ENCODE measurements at regions not wholly inside any gene's neighbourhood (a gene's known extent, or its start where the extent isn't known, plus 50 kb on each side); places are given as distances from the start of the nearest gene placed in this dataset.

DNA sequence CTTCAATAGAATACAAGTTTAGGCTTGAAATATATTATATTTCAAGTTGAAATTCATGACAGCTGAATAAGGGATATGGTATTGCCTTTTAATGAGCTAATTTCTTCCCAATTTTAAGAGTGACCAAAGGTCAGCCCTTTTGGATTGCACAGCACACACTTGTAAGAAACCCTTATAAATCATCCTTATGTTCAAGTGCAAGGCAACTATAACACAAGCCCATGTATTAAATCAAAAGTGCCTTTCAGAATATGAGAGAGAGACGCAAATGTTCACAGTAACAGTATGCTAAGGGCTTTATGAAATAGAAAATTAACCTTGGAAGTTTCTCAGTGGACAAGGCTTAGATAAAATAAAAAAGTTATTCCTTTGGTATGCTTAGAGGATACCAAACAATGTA is 121.7 kb upstream of the PTPRK start:
- no peaks in the 10 kb centered on the region for H4K20me1 ChIP-seq (replicated peaks; ENCODE audit: control insufficient read depth, insufficient read depth, low read length)
- no peaks in the 10 kb centered on the region for H3K36me3 ChIP-seq (ENCODE audit: control insufficient read depth, insufficient read depth, low read length)
- H3K9ac ChIP-seq (ENCODE audit: insufficient read depth in 1 of 2, low read depth in 2 of 2, low read length in 2 of 2) = no peak overlapping the region
- no peak for TF ChIP-seq CHD1 (IDR thresholded peaks at IDR 0.05; ENCODE audit: low read length)
- TF ChIP-seq, protein P1, sequence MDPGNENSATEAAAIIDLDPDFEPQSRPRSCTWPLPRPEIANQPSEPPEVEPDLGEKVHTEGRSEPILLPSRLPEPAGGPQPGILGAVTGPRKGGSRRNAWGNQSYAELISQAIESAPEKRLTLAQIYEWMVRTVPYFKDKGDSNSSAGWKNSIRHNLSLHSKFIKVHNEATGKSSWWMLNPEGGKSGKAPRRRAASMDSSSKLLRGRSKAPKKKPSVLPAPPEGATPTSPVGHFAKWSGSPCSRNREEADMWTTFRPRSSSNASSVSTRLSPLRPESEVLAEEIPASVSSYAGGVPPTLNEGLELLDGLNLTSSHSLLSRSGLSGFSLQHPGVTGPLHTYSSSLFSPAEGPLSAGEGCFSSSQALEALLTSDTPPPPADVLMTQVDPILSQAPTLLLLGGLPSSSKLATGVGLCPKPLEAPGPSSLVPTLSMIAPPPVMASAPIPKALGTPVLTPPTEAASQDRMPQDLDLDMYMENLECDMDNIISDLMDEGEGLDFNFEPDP (CRISPR knock-in tag; IDR thresholded peaks at IDR 0.05) = no peak
- TF ChIP-seq DPF2 (IDR thresholded peaks at IDR 0.05) = no peak
- no peak for TF ChIP-seq CXXC5 (CRISPR knock-in tag; IDR thresholded peaks at IDR 0.05)
- TF ChIP-seq ZNF143 (CRISPR knock-in tag; IDR thresholded peaks at IDR 0.05) = no peak
- TF ChIP-seq FOXP1 (CRISPR knock-in tag; IDR thresholded peaks at IDR 0.05) = no peak
- TF ChIP-seq FUS (optimal IDR thresholded peaks at IDR 0.05; ENCODE audit: low read depth, low read length) = no peak
- TF ChIP-seq E2F3 (CRISPR knock-in tag; IDR thresholded peaks at IDR 0.05) = no peak
- no peak for TF ChIP-seq ZC3H4 (CRISPR knock-in tag; IDR thresholded peaks at IDR 0.05; ENCODE audit: borderline replicate concordance)
- TF ChIP-seq, protein P2, sequence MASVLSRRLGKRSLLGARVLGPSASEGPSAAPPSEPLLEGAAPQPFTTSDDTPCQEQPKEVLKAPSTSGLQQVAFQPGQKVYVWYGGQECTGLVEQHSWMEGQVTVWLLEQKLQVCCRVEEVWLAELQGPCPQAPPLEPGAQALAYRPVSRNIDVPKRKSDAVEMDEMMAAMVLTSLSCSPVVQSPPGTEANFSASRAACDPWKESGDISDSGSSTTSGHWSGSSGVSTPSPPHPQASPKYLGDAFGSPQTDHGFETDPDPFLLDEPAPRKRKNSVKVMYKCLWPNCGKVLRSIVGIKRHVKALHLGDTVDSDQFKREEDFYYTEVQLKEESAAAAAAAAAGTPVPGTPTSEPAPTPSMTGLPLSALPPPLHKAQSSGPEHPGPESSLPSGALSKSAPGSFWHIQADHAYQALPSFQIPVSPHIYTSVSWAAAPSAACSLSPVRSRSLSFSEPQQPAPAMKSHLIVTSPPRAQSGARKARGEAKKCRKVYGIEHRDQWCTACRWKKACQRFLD (CRISPR knock-in tag; IDR thresholded peaks at IDR 0.05) = no peak
- TF ChIP-seq BDP1 (IDR thresholded peaks at IDR 0.05; ENCODE audit: insufficient read depth, insufficient read length) = no peak
- no peak for TF ChIP-seq U2AF2 (optimal IDR thresholded peaks at IDR 0.05; ENCODE audit: low read depth, low read length)
- no peak for TF ChIP-seq ZNF133 (CRISPR knock-in tag; IDR thresholded peaks at IDR 0.05)
- peaks cover 3% of the 10 kb centered on the region; the same call in 1 of the 2 replicates for H3K9me3 ChIP-seq (replicated peaks; ENCODE audit: control insufficient read depth, insufficient read depth, low read depth, low read length)
- H3K79me2 ChIP-seq (ENCODE audit: control insufficient read depth, insufficient read depth, low read length) = no peaks in the 10 kb centered on the region
- in situ Hi-C loops (cut with MboI) = no loop called here
- no TSS peak for BruUV-seq (replicated peaks)
- H2AFZ ChIP-seq (ENCODE audit: low read depth, low read length) = no peak overlapping the region
- FAIRE-seq (no peak), DNase-seq (ENCODE audit: extremely low read depth in 1 of 4, low spot score in 3 of 4) (no peak), ATAC-seq (no peak)
- no peak overlapping the region for H3K27ac ChIP-seq (ENCODE audit: extremely low read depth, low read depth, low read length)
- 0% methylated on average over 1 of the region's 1 CpG for WGBS (ENCODE audit: insufficient coverage, low coverage, missing lambda C conversion rate)
- POLR2A ChIA-PET = no interaction called here
- H3K4me3 ChIP-seq = no peak overlapping the region
- CTCF ChIA-PET (ENCODE audit: low intra/inter-chr PET ratio) = no interaction called here
- H3K4me1 ChIP-seq (replicated peaks in 1 of 2; ENCODE audit: control insufficient read depth in 2 of 2, insufficient read depth in 2 of 2, low read length in 2 of 2) = no peaks in the 10 kb centered on the region
- intact Hi-C loops (cut with micrococcal nuclease) = no loop called here
- H3K4me2 ChIP-seq (ENCODE audit: insufficient read depth, low read length) = no peak overlapping the region
- H3K9me1 ChIP-seq (ENCODE audit: control insufficient read depth, insufficient read depth, low read length) = no peaks in the 10 kb centered on the region
- H3K27me3 ChIP-seq (ENCODE audit: control insufficient read depth in 2 of 2, insufficient read depth in 2 of 2, low read length in 2 of 2) = no peaks in the 10 kb centered on the region
